ENCODE measurements at regions not wholly inside any gene's neighbourhood (a gene's known extent, or its start where the extent isn't known, plus 50 kb on each side); places are given as distances from the start of the nearest gene placed in this dataset.

DNA sequence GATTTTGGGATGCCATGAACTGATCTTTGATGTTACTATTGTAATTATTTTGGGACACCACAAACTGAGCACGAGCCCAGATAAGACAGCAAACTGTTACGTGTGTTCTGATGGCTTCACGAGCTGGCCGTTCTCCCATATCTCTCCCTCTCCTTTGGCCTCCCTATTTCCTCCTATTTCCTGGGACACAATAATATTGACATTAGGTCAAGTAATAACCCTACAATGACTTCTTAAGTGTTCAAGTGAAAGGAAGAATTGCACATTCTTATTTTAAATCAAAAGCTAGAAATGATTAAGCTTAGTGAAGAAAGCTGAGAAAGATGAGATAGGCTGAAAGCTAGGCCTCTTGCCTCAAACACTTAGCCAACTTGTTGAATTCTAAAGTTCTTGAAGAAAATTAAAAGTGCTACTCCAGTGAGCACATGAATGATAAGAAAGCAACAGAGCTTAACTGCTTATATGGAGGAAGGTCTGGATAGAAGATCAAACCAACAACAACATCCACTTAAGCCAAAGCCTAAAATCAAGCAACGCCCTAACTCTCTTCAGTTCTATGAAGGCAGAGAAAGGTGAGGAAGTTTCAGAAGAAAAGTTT, 247.1 kb downstream of the LRRC70 start:
- TF ChIP-seq, protein P1, sequence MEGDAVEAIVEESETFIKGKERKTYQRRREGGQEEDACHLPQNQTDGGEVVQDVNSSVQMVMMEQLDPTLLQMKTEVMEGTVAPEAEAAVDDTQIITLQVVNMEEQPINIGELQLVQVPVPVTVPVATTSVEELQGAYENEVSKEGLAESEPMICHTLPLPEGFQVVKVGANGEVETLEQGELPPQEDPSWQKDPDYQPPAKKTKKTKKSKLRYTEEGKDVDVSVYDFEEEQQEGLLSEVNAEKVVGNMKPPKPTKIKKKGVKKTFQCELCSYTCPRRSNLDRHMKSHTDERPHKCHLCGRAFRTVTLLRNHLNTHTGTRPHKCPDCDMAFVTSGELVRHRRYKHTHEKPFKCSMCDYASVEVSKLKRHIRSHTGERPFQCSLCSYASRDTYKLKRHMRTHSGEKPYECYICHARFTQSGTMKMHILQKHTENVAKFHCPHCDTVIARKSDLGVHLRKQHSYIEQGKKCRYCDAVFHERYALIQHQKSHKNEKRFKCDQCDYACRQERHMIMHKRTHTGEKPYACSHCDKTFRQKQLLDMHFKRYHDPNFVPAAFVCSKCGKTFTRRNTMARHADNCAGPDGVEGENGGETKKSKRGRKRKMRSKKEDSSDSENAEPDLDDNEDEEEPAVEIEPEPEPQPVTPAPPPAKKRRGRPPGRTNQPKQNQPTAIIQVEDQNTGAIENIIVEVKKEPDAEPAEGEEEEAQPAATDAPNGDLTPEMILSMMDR (IDR thresholded peaks at IDR 0.05) = no peak
- no peak for TF ChIP-seq POLR2A (IDR thresholded peaks at IDR 0.05)
